ENCODE measurements at regions not wholly inside any gene's neighbourhood (a gene's known extent, or its start where the extent isn't known, plus 50 kb on each side); places are given as distances from the start of the nearest gene placed in this dataset.

GRCh38 chr13:104256701-104257100 is 1190.5 kb upstream of the SLC10A2 start:
- TF ChIP-seq CTCF (IDR thresholded peaks at IDR 0.05), result no peak
- TF ChIP-seq POLR2A (IDR thresholded peaks at IDR 0.05), result no peak
